Fibroblast of lung (primary cell): ENCODE measurements at regions not wholly inside any gene's neighbourhood (a gene's known extent, or its start where the extent isn't known, plus 50 kb on each side); places are given as distances from the start of the nearest gene placed in this dataset.

Experiments
- CTCF ChIP-seq, 2 donors: IDR thresholded peaks in 1 of 2; conservative IDR thresholded peaks in 1 of 2; 1 replicate in 1 of 2; 2 replicates in 1 of 2; pipeline ENCODE4 v1.5.1; 2011 to 2012; ENCODE audit warnings: low read length in 2 of 2, control low read depth in 1 of 2, inconsistent platforms in 1 of 2, low read depth in 1 of 2, mild to moderate bottlenecking in 1 of 2
- EZH2 ChIP-seq: IDR thresholded peaks from 2 replicates; pipeline ENCODE4 v1.5.1; 2012; ENCODE audit warnings: low read length, control low read depth, mild to moderate bottlenecking; ENCODE audit errors: missing control alignments

- TF ChIP-seq CTCF (conservative IDR thresholded peaks at IDR 0.05 in 1 of 2, IDR thresholded peaks at IDR 0.05 in 1 of 2; ENCODE audit: low read depth in 1 of 2, low read length in 2 of 2) (no peak), EZH2 (no peak)
Measured at GRCh38 chr11:97989121-97989520, 1031.6 kb upstream of the CNTN5 start.
